ENCODE measurements at regions not wholly inside any gene's neighbourhood (a gene's known extent, or its start where the extent isn't known, plus 50 kb on each side); places are given as distances from the start of the nearest gene placed in this dataset.

GRCh38 chr4:32341342-32341741 lies 1621.2 kb downstream of the PCDH7 start:
- DNase-seq: no peak

DNA sequence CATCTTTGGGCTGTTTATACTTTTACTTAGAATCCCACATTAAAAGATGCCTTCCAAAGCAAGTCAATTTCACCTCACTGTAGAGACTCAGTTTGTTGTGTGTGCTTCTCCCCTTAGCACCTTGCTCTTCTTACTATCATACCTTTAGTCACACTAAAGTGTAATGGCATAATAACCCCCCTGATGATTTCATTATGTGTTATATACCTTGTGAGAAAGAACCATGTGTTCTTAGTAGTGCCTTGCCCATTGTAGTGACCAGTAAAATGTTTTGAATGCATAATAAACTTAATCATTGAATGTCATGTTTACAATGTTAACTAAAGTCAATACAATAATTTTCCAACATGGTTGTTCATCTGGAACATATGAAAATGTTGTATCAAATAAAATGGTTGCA lies 1621.9 kb downstream of the PCDH7 start:
- no peak for DNase-seq

DNA sequence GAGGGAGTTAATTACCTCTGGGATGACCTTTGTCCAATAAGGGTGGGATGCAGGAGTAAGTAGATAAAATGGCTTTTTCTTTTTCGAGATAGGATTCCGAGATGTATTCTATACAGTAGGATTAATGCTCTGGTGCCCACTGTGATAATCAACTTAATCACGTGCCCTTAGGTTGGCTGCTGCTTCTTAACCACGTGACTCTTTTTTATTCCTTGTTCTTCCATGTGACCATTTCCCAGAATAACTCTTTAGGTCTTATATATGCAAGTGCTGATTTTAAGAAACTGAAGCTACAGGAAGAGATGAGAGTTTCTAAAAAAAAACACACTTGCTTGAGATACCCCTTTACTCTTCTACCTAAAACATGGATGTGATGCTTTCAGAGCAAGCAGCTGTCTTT lies 1628.9 kb downstream of the PCDH7 start:
- no peak for DNase-seq

GRCh38 chr4:32374206-32374605 lies 1654.0 kb downstream of the PCDH7 start:
- DNase-seq: no peak

GRCh38 chr4:32393806-32394205 lies 1673.6 kb downstream of the PCDH7 start:
- DNase-seq: no peak

- no peak for DNase-seq
Measured at GRCh38 chr4:32394255-32394654, 1674.1 kb downstream of the PCDH7 start.

DNA sequence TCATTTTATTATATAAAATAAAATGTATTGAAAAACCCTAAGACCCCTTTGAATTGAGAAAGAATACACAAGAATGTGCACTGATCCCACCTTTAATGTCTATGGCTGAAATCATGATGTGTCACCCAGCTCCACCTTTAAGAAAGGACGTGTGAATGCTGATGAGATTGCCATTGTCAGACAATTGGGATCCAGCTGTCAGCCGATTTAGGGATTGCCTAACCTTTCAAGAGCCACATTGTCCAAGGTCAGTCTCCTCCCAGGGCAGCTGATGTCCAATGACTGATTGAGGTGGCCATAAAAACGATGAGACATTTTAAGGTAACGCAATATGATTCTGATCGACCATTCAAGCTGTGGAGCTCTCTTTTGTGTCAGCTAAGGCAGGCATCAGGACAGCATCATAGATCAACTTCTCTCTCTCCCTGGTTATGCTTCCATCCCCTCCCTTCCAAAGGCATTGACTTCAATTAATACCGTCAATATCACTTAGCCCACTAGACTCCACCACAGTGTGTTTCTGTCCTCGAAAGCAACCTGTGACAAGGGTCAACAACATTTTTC lies 1676.4 kb downstream of the PCDH7 start:
- no peak for DNase-seq

GRCh38 chr4:32400870-32401269 lies 1680.7 kb downstream of the PCDH7 start:
- DNase-seq: no peak

GRCh38 chr4:32417113-32417704 lies 1697.0 kb downstream of the PCDH7 start:
- no peak for DNase-seq

GRCh38 chr4:32423267-32423666 lies 1703.1 kb downstream of the PCDH7 start:
- no peak for DNase-seq

- no peak for DNase-seq
Measured at GRCh38 chr4:32425243-32425642, 1705.1 kb downstream of the PCDH7 start.

GRCh38 chr4:32427566-32427965 lies 1707.4 kb downstream of the PCDH7 start:
- no peak for DNase-seq

GRCh38 chr4:32429151-32429550 lies 1709.0 kb downstream of the PCDH7 start:
- no peak for DNase-seq

- DNase-seq: peak; percentile 19
Measured at GRCh38 chr4:32435308-32435707, 1715.1 kb downstream of the PCDH7 start.

DNA sequence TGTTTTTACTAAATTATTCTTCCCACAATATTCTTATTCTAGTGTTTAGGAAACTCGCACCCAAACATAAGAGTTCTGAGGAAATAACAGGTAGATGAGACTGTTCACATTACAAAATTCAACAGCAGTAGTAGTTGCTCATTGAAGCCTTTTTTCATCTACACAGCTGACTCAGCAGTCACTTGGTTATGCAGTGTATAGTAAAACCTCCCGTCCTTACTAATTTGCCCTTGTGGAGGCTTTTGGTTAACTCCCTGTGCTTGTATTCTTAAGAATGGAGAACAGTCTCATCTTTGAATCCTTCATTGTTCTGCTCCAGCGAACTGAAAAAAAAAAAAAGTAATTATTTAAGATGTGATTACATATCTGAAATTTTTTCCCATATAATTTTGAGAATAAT lies 1716.6 kb downstream of the PCDH7 start:
- DNase-seq: no peak

GRCh38 chr4:32440391-32440790 lies 1720.2 kb downstream of the PCDH7 start:
- DNase-seq: peak; percentile 32

GRCh38 chr4:32454482-32454881 lies 1734.3 kb downstream of the PCDH7 start:
- DNase-seq: no peak

- DNase-seq: no peak
Measured at GRCh38 chr4:32455231-32455630, 1735.1 kb downstream of the PCDH7 start.

DNA sequence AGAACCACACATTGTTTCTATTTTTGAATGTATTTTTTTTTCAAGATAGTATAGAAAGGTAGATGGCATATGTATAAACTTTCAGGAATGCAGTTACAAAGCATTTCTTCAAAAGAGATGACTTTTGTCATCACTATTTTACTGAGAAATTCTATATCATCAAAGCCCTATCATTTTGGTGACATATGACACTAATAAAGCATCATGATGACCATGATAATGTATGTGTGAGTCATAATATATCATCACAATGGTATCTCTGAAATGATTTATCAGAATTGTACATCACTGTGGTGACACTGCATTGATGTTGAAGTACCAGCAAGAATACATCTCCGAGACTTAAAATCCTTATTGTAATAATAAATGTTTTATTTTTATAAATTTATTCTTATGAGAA lies 1740.8 kb downstream of the PCDH7 start:
- DNase-seq: no peak

- no peak for DNase-seq
Measured at GRCh38 chr4:32462944-32463343, 1742.8 kb downstream of the PCDH7 start.

DNA sequence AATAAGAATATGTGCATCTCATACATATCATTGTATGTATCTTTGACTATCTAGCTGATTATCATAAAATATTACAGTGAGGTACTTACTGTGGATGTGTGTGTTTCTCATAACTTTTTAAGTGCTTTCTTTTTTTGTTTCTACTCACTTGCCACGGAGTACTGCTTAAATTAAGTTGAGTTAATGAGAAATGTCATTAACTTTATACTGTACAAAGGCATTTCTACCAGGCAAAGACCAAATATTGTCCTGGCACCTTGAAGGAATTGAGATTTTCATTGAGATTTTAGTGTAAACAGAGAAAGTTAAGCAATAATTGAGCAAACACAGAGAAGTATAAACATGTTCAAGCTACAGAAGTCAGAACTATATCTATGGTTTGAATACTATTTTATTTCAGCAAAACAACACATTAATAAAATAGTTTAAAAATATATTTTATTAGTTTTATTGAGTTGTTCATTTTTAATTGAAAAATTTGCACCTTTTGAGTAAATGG lies 1750.0 kb downstream of the PCDH7 start:
- no peak for DNase-seq

GRCh38 chr4:32472918-32473317 lies 1752.7 kb downstream of the PCDH7 start:
- no peak for DNase-seq

DNA sequence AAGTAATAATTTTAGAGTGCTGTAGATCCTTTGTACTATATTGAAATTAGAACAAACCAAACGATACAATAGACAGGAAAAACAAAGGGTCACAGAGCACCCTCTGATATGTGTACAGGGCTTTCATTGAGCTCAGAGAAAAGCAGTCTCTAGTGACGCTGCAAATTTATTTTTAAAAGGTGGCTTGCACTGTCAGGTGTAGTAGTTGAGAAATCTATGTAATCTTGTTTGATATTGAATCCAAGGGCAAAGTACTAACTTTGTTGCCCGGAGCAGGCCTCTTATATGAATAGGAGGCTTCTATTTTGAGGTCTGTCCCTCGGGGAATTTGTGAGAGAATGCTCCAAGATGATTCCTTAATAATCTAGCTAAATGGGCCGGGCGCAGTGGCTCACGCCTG lies 1755.5 kb downstream of the PCDH7 start:
- no peak for DNase-seq

- DNase-seq: peak; percentile 57
Measured at GRCh38 chr4:32477518-32477917, 1757.3 kb downstream of the PCDH7 start.

DNA sequence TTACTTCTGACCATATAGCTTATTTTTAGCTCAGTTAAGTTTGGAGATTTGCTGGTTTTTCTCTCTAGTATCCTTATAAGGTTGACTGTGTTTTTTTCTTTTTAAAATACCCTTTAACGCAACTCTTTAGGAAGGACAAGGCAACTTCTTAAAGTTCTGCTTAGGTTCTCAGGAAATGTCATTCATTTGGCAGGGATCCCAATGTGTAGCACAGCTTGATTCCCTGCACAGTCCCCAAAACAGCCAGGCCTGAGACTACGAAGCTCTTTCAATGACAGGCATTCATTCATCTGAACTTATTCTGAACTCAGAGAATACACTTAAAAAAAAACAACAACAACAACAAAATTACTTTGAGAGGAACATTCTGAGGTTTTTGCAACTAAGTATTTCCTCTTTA lies 1765.8 kb downstream of the PCDH7 start:
- peak; percentile 24 for DNase-seq

Data from NCI-H446 treated with DMSO at 0.1 percent for 48 hours (cell line).